GM19239 (cell line): ENCODE measurements at regions not wholly inside any gene's neighbourhood (a gene's known extent, or its start where the extent isn't known, plus 50 kb on each side); places are given as distances from the start of the nearest gene placed in this dataset.
"Not testable (repeated sequence)": the region's sequence is repeated elsewhere in the genome, so short reads cannot be mapped to it uniquely, and the experiment has no call there.

ENCODE experiments used
- DNase-seq: peaks from one replicate; pipeline ENCODE4 v3.0.0; 2011; ENCODE audit warnings: low spot score; ENCODE audit not compliant: insufficient read length
- FAIRE-seq: peaks from 2 replicates; lab custom pipeline; 2011; peaks lifted over from hg19 to GRCh38; lab: Jason Lieb, UNC

DNA sequence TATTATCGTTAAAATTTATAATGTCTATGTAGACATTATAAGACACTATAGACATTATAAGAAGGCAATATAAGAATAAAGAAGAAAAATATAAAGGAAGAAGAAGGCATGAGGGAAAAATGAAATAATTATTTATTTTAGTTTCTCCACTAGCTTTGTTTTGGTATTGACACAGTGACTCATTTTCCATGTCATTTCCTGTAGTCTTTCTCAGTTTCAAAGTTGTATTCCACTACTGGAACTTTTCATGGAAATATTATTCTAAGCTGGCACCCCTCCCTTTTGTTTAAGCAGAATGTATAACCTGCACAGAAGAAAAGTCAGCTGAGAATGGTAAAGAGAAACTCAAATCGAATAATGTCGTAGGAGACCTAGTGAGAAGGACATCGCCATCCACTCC lies 234.2 kb upstream of the NETO1 start:
- FAIRE-seq (no peak), DNase-seq (no peak)

DNA sequence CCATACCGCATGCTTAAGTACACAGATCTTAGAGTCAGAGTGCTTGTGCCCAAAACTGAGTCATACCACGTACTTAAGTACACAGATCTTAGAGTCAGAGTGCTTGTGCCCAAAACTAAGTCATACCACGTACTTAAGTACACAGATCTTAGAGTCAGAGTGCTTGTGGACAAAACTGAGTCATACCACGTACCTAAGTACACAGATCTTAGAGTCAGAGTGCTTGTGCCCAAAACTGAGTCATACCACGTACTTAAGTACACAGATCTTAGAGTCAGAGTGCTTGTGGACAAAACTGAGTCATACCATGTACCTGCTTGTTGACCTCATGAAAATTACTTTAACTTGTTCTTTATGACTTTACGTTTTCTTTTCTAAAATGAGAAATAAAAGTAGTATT lies 233.7 kb upstream of the NETO1 start:
- FAIRE-seq, DNase-seq: not testable (repeated sequence)

DNA sequence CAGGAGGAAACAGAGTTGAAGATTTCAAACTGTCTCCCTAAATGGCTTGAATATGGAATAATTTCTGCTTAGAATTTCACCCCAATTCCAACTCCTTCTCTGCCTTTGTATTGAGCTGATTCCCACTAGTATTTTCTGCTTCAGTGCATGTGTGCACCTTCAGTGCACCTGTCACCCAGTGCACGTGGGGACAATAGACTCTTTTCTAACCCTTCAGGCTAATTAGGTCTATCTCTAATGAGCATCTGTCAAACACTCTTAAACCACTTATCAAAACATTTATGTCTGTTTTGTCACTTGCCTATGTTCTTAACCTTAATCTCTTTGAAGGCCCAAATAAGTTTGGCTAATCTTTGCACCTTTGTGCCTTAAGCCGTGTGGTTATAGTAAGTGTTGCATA lies 232.0 kb upstream of the NETO1 start:
- DNase-seq (no peak), FAIRE-seq (no peak)

DNA sequence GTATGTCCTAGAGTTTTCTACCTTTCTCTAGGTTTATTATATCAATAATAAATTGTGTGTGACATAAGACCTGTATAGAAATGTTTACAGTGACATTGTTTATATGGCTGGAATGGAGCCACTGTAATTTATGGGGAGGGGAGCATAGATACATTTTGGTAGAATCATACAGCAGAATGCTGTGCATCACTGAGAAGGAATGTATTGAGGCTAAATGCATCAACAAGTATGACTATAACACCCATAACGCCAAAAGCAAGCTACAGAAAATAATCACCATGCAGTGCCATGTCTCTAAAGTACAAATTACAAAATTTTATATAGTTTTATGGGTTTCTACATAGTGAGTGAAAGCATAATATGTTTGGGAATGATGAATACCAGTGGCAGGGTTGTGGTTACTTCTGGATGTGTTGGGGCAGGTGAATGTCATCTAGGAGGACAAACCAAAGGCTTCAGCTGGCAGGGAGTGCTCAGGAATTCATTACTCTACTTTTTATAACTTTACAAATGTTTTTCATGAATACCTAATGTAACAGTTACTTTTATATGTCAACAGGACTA lies 226.0 kb upstream of the NETO1 start:
- DNase-seq = no peak
- no peak for FAIRE-seq

DNA sequence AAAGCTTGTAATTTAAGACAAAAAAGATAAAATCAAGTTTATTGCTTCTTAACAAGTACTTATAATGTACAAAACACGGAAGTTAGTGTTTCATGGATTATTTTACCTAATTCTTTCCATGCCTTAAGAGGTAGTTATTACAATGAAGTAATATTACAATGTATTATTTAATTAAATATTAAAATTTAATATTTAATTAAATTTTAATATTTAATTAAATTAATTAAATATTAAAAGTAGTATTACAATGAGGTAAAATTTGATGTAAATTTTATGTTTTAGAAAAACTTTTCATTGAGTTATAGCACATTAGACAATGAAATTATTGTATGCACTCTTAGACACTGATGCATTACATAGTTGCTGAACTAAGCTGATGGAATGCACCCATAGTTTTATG lies 220.7 kb upstream of the NETO1 start:
- no peak for DNase-seq
- FAIRE-seq = no peak

DNA sequence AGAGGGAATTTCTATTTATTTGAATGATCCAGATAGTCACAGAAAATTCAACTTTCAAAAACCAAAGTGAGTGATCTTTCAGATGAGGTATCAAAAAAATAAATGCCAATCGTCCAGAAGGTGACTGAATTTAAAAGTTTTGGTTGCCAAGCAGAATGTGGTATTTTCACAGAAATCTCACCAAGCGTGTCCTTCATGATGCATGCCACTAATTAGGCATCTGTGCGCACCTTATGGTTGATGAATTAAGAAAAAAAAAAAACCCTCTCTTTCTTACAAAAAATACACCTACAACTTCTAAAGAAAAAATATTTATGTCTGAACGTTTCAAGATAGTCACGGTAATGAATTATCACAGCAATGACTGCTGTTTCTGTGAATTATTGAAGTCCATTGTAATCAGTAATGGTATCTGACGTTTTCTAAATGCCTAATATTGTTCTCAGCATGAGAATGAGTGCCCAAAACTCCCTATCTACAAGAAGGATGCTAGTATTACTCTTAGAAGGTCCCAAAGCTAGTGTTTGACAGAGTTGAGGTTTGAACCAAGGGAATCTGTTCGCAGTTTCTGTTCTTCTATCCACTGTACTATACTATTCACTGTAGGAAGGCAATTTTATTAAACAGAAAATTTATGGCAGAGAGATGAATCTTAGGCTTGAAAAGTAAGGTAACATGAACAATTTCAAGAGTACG lies 219.6 kb upstream of the NETO1 start:
- FAIRE-seq (no peak), DNase-seq (no peak)

DNA sequence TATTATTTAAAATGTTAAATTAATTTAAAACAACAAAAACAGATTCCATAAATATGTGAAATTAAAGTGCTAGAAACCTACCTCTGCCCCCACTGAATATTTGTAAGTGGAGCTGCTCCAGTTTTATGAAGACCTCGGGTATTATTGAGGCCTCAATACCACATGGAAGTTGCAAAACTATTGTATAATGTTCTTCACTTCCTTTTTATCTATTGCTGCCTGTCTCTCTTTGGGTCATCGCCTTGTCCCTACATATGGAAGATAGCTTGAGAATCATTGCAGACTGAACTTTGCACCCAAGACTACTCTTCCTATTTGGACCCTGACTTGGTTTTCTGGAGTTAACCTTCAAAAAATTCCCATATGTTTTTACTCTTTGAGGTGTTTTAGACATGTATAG lies 212.1 kb upstream of the NETO1 start:
- DNase-seq (no peak), FAIRE-seq (no peak)

DNA sequence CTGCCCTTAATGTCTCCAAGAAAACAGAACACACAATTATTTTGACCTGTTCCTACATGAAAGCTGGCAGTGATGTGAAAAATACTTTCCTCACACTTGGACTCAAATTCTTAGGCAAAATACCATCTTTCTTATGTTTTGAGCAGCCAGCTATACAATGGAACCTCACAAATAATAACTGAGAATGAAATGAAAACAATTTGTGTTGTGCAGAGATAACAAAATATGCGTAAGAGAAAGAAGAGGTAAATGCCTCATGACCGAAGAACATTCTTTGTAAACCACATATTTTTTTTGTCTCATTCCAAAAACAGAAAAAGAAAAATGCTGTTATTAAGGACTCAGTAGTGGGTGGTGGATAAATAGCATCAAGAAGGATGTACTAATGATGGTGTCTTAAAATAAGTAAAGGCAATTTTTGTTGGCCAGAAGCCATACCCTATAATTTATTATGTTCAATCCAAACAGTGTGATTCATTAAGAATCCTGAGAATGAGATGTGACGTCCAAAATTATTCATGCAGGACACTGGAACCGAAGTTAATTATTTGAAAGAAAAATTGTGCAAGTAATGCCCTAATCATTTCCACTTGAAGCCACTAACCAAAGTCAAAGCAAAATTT lies 193.0 kb upstream of the NETO1 start:
- FAIRE-seq = no peak
- DNase-seq = no peak

DNA sequence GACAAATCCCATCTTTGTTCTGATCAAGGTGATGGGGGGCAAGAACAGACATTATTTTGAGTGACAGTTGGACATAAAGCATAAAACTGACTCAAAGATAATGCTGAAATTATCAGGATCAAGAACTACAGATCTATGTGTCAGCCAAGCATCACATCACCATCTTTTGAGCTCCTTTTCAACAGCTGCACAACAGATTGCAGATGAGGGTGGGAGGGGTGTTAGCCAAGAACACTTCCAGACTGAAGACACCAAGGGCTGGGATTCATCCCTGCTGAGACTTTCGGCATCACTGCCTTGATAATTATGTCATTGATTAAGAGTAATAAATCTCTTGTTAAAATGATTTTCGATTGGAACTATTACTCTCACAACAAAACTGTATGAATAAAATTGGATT lies 191.5 kb upstream of the NETO1 start:
- DNase-seq (no peak), FAIRE-seq (no peak)

DNA sequence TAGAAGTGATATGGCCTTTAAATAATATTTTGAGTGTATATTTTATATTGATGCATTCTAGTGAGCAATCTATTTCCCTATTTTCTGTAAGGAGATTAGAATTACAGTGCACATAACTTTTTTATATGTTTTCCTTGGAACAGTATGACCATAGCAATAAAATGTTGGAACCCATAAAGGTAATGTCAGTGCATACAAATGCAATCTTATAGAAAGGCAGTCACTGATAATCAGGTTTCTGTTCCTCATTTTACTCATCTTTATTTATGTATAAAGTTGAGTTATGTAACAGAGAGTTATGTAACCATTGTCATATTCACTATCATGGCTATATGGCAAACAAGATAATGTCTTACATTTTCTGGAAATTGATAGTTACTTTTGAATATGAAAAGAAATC lies 179.9 kb upstream of the NETO1 start:
- no peak for DNase-seq
- no peak for FAIRE-seq

DNA sequence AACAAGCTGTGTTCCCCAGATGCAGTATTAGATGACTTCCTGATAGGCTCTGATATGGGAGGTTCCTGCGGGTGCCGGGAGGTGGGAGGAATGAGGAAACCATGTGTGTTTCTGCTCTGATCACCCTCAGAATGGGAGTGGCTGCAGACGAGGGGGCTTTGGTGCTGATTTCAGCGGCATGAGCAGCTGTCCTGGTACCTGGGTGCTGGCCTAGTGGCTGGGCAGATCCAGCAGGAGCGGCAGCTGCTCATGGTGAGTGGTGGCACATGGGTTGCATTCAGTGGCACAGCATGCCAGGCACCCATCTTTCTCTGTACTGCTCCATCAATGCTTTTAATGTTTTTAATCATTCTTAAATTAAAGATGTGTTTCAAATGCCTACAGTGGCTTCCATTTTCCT lies 177.2 kb upstream of the NETO1 start:
- DNase-seq (no peak), FAIRE-seq (no peak)

DNA sequence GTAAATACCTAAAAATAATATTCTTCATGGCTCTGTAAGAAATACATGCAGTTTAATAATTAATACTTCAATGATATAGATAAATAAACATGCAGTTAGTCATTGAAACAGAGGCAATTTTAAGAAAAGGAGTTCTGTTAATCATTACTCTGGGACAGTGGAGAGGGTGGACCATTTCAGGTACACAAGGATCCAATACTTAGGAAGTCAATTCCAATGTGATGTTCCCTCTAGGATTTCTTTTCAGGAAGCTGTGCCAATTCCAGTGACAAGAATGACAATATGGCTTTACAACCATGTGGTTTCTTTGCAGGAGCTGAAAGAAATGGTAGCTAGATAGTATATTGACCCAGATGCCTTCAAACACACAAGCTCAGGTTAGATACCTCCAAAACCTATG lies 175.8 kb upstream of the NETO1 start:
- DNase-seq (no peak), FAIRE-seq (no peak)

DNA sequence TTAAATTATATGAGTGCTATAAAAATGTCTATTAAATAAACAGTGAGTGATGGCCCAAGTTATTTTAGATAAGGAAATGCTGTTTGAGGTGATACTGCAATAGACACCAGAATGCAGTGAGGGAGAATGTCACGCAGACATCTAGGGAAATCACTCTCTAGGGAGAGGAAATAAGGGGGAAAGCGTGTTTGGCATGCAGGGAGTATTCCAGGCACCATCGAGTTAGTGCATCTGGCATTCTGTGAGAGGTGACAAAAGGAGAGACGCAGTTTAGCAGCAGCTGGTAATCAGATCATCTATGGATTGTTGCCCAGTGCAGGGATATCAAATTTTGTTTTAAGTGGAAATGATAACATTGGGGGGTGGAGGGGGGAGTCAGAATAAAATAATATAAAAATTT lies 175.4 kb upstream of the NETO1 start:
- FAIRE-seq (no peak), DNase-seq (no peak)

DNA sequence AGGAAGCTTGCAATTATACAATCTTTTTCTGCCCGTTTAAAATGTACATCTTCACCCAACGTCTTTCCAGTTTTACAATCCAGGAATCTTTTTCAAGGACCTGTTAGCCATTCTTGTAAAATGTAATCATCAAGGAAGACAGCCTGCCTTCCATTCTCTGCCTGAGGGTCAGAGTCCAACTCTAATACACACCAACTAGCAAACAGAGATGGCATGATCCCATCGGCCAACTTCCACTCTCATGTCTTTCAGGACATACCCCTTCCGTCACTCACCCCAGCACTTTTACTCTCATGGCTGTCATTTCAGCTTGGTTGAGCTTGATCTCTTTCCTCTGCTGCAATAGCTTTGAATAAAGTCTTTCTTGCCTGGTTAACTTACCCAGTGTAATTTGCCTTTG lies 172.5 kb upstream of the NETO1 start:
- FAIRE-seq (no peak), DNase-seq (no peak)

DNA sequence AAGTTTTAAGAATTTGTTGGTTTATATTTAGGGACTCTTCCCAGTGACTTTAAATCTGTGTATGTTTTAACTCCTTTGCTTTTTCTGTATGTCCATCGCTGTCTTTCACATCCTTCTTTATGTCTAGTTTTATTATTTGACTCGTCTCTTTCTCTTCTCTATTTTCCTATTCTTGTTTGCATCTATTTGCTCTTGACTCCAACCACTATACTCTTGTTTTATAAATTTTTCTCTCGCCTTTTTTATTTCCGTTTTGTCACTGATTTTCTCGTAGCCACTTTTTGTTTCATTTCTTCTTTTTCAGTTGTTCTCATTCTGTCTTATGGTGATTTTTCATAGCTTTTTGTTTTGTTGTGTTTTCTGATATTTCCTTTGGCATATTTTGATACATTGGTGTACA lies 170.5 kb upstream of the NETO1 start:
- DNase-seq = no peak
- no peak for FAIRE-seq

DNA sequence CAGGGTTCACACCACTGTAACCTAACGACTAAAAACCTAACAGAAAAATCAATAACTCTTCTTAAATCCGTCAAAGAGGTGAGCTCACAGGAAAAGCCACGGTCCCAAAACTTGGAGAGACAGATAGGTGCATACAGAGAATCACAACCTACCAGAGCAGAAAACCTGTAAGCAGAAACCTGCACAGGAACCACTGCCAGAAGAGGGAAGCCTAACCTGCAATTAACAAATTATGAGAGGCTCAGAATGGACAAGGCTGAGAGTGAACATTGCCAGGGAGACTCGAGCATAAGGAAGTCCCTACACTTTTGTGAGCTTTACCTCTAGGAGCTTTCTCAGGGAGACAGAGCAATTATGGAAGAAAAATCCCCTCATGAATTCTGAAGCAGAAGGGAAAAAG lies 156.2 kb upstream of the NETO1 start:
- FAIRE-seq (no peak), DNase-seq (no peak)

DNA sequence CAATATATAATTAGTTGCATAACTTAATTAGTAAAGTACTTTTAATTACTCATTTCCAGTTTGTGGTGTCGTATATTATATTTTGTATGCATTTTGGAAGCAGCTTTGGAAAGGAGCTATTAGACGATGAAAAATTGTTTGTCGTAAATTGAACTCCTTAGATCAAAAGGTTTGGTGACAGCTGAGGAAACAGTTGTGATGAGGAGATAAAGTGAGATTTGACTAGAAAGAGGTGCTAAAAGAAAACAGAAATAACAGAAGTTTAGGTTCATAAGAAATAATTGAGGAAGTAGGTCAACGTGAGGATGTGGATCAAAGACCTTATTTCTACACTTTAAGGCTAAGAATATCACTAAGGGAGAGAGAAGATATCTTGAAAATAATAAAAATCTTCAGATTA lies 141.9 kb upstream of the NETO1 start:
- no peak for FAIRE-seq
- DNase-seq = no peak

DNA sequence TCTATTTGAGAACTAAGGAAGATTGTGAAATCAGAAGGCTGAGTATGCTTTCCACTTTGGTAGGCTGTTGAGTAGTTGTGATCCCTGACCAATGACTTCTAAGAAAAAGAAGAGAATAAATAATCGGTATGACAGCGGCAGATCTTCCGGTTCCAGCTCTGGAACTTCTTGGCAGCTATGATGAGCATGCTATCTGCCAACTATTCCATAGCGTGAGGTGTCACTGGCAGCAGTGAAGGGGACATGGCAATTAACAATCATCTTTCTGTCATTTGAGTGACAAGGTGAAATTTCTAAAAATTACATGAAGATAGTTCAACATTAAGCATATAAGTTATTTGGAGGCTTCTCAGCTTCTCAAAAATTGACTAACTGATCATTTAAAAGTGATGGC lies 140.1 kb upstream of the NETO1 start:
- FAIRE-seq (no peak), DNase-seq (no peak)

DNA sequence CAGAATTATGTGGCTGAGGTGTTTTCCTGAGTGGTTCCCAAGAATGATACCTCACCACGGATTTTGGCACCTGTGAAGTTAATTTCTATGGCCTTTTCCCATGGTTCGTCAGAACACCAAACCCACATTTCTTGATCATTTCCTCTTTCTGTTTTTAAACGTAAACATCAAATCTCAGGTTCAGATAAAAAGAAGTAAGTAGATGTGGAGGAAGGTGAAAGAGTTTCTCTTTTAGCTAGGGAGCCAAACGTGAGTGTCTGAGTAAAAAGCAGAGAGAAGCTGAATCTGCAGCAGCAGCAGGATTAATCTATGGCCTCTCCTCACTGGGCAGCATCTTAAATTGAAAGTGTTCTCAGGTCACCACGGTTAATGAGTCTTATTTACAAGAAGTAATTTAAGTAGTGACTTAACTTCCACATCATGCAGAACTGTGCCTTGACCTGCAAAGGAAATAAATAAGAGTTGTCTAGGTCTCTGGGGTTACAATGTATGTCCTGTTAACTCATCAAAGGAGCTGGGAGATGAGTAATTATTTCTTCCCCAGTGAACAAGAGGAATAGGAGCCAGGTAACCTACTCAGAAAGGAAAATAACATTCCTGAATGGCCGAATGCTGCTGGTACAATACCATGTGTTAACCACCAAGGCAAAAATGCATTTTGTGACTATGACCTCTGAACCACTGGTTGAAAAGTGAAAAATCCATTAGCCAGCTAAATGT lies 139.6 kb upstream of the NETO1 start:
- DNase-seq (no peak), FAIRE-seq (no peak)

DNA sequence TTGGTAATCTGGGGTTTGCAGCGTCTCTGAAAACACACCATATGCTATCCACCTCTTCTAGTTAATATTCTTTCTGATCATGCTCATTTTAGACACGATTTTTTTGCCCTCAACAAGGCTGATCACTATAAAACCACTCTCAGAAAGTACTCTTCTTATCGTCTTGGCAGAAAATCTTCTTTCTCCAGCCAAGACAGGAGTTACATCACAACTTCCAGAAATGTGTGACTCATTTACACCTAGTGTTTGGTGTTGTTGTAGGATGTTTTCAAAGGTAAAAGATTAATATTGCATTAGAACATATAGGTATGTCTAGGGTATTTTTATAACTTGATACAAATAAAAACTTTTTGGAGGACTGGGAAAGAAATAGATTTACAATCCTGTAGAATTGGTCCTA lies 138.5 kb upstream of the NETO1 start:
- FAIRE-seq (no peak), DNase-seq (no peak)

DNA sequence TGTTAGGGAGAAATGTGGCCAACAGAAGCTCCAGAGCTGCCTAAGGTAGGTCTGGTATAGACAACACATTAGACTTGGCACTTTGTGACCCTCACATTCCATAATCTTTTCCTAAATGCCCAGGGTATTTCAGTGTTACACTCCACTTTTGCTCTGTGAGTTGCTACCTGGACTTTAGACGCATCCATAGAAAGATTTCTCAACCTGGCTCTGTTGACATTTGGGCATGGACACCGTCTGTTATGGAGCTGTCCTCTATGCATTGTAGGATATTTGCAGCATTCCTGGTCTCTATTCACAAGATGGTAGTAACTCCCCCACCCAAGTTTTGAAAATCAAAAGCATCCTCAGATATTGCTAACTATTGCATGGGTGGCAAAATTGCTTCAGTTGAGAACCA lies 136.5 kb upstream of the NETO1 start:
- no peak for DNase-seq
- no peak for FAIRE-seq
